ENCODE measurements at regions not wholly inside any gene's neighbourhood (a gene's known extent, or its start where the extent isn't known, plus 50 kb on each side); places are given as distances from the start of the nearest gene placed in this dataset.

- TF ChIP-seq CTCF (IDR thresholded peaks at IDR 0.05; ENCODE audit: poor library complexity, severe bottlenecking): no peak
- TF ChIP-seq EZH2 (IDR thresholded peaks at IDR 0.05; ENCODE audit: borderline replicate concordance, insufficient read depth, low read length, poor library complexity, severe bottlenecking): no peak
- TF ChIP-seq SMC3 (conservative IDR thresholded peaks at IDR 0.05; ENCODE audit: poor library complexity): no peak
- no peak for TF ChIP-seq TAF1 (IDR thresholded peaks at IDR 0.05; ENCODE audit: low read depth)
- TF ChIP-seq MXI1 (conservative IDR thresholded peaks at IDR 0.05; ENCODE audit: poor library complexity, severe bottlenecking): no peak
- TF ChIP-seq REST (IDR thresholded peaks at IDR 0.05; ENCODE audit: borderline replicate concordance): no peak
Observed at GRCh38 chr10:108244443-108245228, 1080.1 kb upstream of the SORCS1 start.
